ENCODE measurements at regions not wholly inside any gene's neighbourhood (a gene's known extent, or its start where the extent isn't known, plus 50 kb on each side); places are given as distances from the start of the nearest gene placed in this dataset.

GRCh38 chr7:86248977-86249376 is 394.7 kb upstream of the GRM3 start:
- no peak for DNase-seq (ENCODE audit: low read depth)
- in situ Hi-C loops (cut with HindIII; ENCODE audit: low sequenced_read_pairs), result no loop called here
- TF ChIP-seq, protein P1, sequence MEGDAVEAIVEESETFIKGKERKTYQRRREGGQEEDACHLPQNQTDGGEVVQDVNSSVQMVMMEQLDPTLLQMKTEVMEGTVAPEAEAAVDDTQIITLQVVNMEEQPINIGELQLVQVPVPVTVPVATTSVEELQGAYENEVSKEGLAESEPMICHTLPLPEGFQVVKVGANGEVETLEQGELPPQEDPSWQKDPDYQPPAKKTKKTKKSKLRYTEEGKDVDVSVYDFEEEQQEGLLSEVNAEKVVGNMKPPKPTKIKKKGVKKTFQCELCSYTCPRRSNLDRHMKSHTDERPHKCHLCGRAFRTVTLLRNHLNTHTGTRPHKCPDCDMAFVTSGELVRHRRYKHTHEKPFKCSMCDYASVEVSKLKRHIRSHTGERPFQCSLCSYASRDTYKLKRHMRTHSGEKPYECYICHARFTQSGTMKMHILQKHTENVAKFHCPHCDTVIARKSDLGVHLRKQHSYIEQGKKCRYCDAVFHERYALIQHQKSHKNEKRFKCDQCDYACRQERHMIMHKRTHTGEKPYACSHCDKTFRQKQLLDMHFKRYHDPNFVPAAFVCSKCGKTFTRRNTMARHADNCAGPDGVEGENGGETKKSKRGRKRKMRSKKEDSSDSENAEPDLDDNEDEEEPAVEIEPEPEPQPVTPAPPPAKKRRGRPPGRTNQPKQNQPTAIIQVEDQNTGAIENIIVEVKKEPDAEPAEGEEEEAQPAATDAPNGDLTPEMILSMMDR (IDR thresholded peaks at IDR 0.05; ENCODE audit: low read depth, low read length, missing control alignments), result no peak
- no peak overlapping the region for H3K4me3 ChIP-seq (ENCODE audit: low read depth, low read length)

DNA sequence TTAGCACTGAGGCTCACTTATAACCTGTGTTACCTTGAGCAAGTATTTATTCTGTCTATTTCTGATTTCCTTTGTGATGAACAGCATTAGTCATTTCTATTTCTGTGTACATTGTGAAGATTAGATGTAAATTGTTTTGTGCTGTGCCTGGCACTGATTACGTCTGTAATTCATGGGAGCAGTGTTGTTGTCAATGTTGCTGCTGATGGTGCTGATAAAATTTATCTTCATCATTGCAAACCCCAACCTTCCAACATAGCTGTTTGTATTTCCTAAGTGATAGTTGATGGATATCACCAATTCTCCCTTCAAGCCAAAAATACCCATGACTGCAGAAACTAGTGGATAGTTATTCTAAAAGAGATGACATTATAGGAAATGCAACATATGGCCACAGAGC is 400.5 kb upstream of the GRM3 start:
- in situ Hi-C loops (cut with HindIII; ENCODE audit: low sequenced_read_pairs), result no loop called here
- H3K4me3 ChIP-seq (ENCODE audit: low read depth, low read length), result no peak overlapping the region

GRCh38 chr7:86226191-86226590 is 417.5 kb upstream of the GRM3 start:
- no peak overlapping the region for H3K4me3 ChIP-seq (ENCODE audit: low read depth, low read length)
- no peak for DNase-seq (ENCODE audit: low read depth)
- TF ChIP-seq, protein P1 (IDR thresholded peaks at IDR 0.05; ENCODE audit: low read depth, low read length, missing control alignments), result no peak
- in situ Hi-C loops (cut with HindIII; ENCODE audit: low sequenced_read_pairs), result no loop called here

More for the DNA sequence above, 400.5 kb upstream of the GRM3 start:
- TF ChIP-seq, protein P1 (IDR thresholded peaks at IDR 0.05; ENCODE audit: low read depth, low read length, missing control alignments), result no peak
- no peak for DNase-seq (ENCODE audit: low read depth)

DNA sequence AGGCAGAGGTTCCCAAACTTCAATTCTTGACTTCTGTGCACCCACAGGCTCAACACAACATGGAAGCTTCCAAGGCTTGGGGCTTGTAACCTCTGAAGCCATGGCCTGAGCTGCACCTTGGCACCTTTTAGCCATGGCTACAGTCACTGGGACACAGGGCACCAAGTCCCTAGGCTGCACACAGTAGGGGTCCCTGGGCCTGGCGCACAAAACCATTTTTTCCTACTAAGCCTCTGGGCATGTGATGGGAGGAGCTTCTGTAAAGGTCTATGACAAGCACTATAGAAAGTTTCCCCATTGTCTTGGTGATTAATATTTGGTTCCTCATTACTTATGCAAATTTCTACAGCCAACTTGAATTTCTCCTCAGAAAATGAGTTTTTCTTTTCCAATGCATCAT is 420.9 kb upstream of the GRM3 start:
- DNase-seq (ENCODE audit: low read depth), result no peak

GRCh38 chr7:86214734-86215133 is 429.0 kb upstream of the GRM3 start:
- in situ Hi-C loops (cut with HindIII; ENCODE audit: low sequenced_read_pairs), result no loop called here
- TF ChIP-seq, protein P1 (IDR thresholded peaks at IDR 0.05; ENCODE audit: low read depth, low read length, missing control alignments), result no peak
- H3K4me3 ChIP-seq (ENCODE audit: low read depth, low read length), result no peak overlapping the region
- DNase-seq (ENCODE audit: low read depth), result no peak

More for the DNA sequence above, 420.9 kb upstream of the GRM3 start:
- no peak overlapping the region for H3K4me3 ChIP-seq (ENCODE audit: low read depth, low read length)
- TF ChIP-seq, protein P1 (IDR thresholded peaks at IDR 0.05; ENCODE audit: low read depth, low read length, missing control alignments), result no peak
- in situ Hi-C loops (cut with HindIII; ENCODE audit: low sequenced_read_pairs), result no loop called here

DNA sequence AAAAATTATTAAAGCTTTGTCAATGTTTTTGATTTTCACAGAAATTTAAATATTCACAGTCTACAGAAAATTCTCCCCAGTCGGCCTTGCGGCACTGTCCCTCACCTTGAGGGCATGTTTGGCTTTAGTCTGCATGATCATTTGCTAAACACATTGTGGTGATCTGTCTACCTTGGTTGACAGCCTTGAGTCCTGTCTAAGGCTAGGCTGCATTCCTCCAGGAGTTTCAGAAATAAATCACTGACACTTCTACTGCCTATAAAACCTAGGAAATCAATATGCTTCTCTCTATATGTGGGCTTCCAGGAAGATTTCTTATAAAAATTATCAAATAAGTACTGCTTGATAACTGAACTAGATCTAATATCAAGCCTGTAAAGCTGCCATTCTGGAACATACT is 430.7 kb upstream of the GRM3 start:
- H3K4me3 ChIP-seq (ENCODE audit: low read depth, low read length), result no peak overlapping the region
- in situ Hi-C loops (cut with HindIII; ENCODE audit: low sequenced_read_pairs), result no loop called here
- TF ChIP-seq, protein P1 (IDR thresholded peaks at IDR 0.05; ENCODE audit: low read depth, low read length, missing control alignments), result no peak
- DNase-seq (ENCODE audit: low read depth), result no peak

- no peak for DNase-seq (ENCODE audit: low read depth)
- no peak overlapping the region for H3K4me3 ChIP-seq (ENCODE audit: low read depth, low read length)
- in situ Hi-C loops (cut with HindIII; ENCODE audit: low sequenced_read_pairs), result no loop called here
- TF ChIP-seq, protein P1 (IDR thresholded peaks at IDR 0.05; ENCODE audit: low read depth, low read length, missing control alignments), result no peak
Observed at GRCh38 chr7:86209036-86209435, 434.7 kb upstream of the GRM3 start.
